GM12878 (cell line): ENCODE measurements at regions not wholly inside any gene's neighbourhood (a gene's known extent, or its start where the extent isn't known, plus 50 kb on each side); places are given as distances from the start of the nearest gene placed in this dataset.

Experiments
- ATAC-seq: fragments of 200-7000 bp; cut with Tn5 transposase; 3 replicates; pipeline ENCODE4 v1.9.1; 2020; ENCODE audit warnings: mild to moderate bottlenecking, moderate library complexity
- BruUV-seq: library from RNA; stranded (reverse); fragments of 400-500 nt; replicated peaks from 2 replicates; lab custom pipeline; 2021; lab: Mats Ljungman, UMichigan
- CTCF ChIA-PET: fragments of 300-600 bp; sonication (Branson Sonifier 250); formaldehyde crosslinking; extraction: SDS; loops from one replicate; lab custom pipeline; 2021; ENCODE audit warnings: inconsistent platforms; lab: Yijun Ruan, JAX
- POLR2A ChIA-PET: fragments of 350-600 bp; formaldehyde crosslinking; extraction: SDS; loops from one replicate; lab custom pipeline; 2021; ENCODE audit warnings: inconsistent platforms; lab: Charles Lee
- RAD21 ChIA-PET: fragments of 300-600 bp; sonication (Branson Sonifier 250); formaldehyde crosslinking; loops from one replicate; lab custom pipeline; 2023; ENCODE audit warnings: antibody characterized with exemption; ENCODE audit not compliant: unreplicated experiment; lab: Charles Lee
- SMC1A ChIA-PET: fragments of 300-600 bp; sonication (Branson Sonifier 250); formaldehyde crosslinking; loops from one replicate; lab custom pipeline; 2023; ENCODE audit not compliant: unreplicated experiment, uncharacterized antibody; lab: Charles Lee
- DNase-seq: peaks from one replicate; pipeline ENCODE4 v3.0.0-alpha.2; 2011; ENCODE audit warnings: low read depth, low spot score
- FAIRE-seq: peaks from 3 replicates; lab custom pipeline; 2011; peaks lifted over from hg19 to GRCh38; lab: Jason Lieb, UNC
- H2AFZ ChIP-seq: 2 replicates; pipeline ENCODE4 v1.6.0; 2011; ENCODE audit warnings: low read depth, low read length, control low read depth; ENCODE audit not compliant: control insufficient read depth
- H3K27ac ChIP-seq: 2 replicates; pipeline ENCODE4 v1.5.1; 2011; ENCODE audit warnings: control low read depth; ENCODE audit not compliant: control insufficient read depth, insufficient read depth
- H3K27me3 ChIP-seq, 2 experiments: replicated peaks in 1 of 2; 2 replicates each; pipeline versions ENCODE4 v1.6.0 to v1.6.1; 2011; ENCODE audit warnings: low read length in 1 of 2; ENCODE audit not compliant: control insufficient read depth in 2 of 2, insufficient read depth in 2 of 2
- H3K36me3 ChIP-seq, 2 experiments: 2 replicates each; pipeline ENCODE4 v1.5.1; 2011; ENCODE audit warnings: low read length in 1 of 2; ENCODE audit not compliant: control insufficient read depth in 2 of 2, insufficient read depth in 2 of 2
- H3K4me1 ChIP-seq: 2 replicates; pipeline ENCODE4 v1.6.1; 2011; ENCODE audit warnings: mild to moderate bottlenecking, low read length, moderate library complexity, mixed read lengths; ENCODE audit not compliant: control insufficient read depth, insufficient read depth
- H3K4me2 ChIP-seq: 2 replicates; pipeline ENCODE4 v1.6.0; 2011; ENCODE audit warnings: control low read depth; ENCODE audit not compliant: control insufficient read depth, insufficient read depth
- H3K4me3 ChIP-seq: fragments of 200-600 bp; sonication (generic); 2 replicates; pipeline ENCODE4 v1.5.1; 2016
- H3K79me2 ChIP-seq: 2 replicates; pipeline ENCODE4 v1.6.0; 2011; ENCODE audit warnings: low read length; ENCODE audit not compliant: control insufficient read depth, insufficient read depth
- H3K9ac ChIP-seq: 2 replicates; pipeline ENCODE4 v1.8.0; 2011; ENCODE audit warnings: low read length, control low read depth, mixed read lengths; ENCODE audit not compliant: control insufficient read depth, insufficient read depth
- H3K9me3 ChIP-seq: replicated peaks from 3 replicates; pipeline ENCODE4 v1.5.1; 2011; ENCODE audit warnings: mild to moderate bottlenecking, low read length; ENCODE audit not compliant: control insufficient read depth, insufficient read depth
- H4K20me1 ChIP-seq: 2 replicates; pipeline ENCODE4 v1.6.0; 2011; ENCODE audit not compliant: control insufficient read depth, insufficient read depth
- BACH1 ChIP-seq: fragments of 450-650 bp; IDR thresholded peaks from 2 replicates; pipeline ENCODE4 v1.6.1; 2017; ENCODE audit warnings: mild to moderate bottlenecking, borderline replicate concordance
- MTA2 ChIP-seq: fragments of 450-650 bp; IDR thresholded peaks from 2 replicates; pipeline ENCODE4 v1.6.1; 2016; ENCODE audit warnings: low read depth, mild to moderate bottlenecking, moderate library complexity
- SMAD5 ChIP-seq: IDR thresholded peaks from 2 replicates; pipeline ENCODE4 v1.6.1; 2016; ENCODE audit warnings: antibody characterized with exemption, low read depth
- SREBF2 ChIP-seq: IDR thresholded peaks from 2 replicates; pipeline ENCODE4 v1.6.1; 2012; ENCODE audit warnings: mild to moderate bottlenecking, low read length
- ZNF207 ChIP-seq: fragments of 450-650 bp; IDR thresholded peaks from 2 replicates; pipeline ENCODE4 v1.6.1; 2014; ENCODE audit warnings: antibody characterized with exemption, mild to moderate bottlenecking, borderline replicate concordance
- ZNF24 ChIP-seq: fragments of 450-650 bp; IDR thresholded peaks from 2 replicates; pipeline ENCODE4 v1.6.1; 2017; ENCODE audit warnings: antibody characterized with exemption, mild to moderate bottlenecking
- WGBS: methylation state at CpG from one replicate; pipeline ENCODE4 v1.1.6; 2016; ENCODE audit warnings: low lambda C conversion rate; ENCODE audit not compliant: insufficient replicate concordance, insufficient coverage; ENCODE audit errors: missing lambda C conversion rate; 5-methylcytosine and 5-hydroxymethylcytosine counted together
- in situ Hi-C: fragments of 300-500 bp; cut with MboI; formaldehyde crosslinking; loops from 9 replicates; pipeline ENCODE4 v1.14.3; 2018; ENCODE audit warnings: mixed read lengths
- intact Hi-C: fragments of 100-400 bp; cut with micrococcal nuclease; formaldehyde crosslinking; loops from one replicate; pipeline ENCODE4 v1.14.2; 2022; ENCODE audit not compliant: unreplicated experiment
- TF ChIP-seq, protein P1 (sequence below): fragments of 450-650 bp; IDR thresholded peaks from 2 replicates; pipeline ENCODE4 v1.6.1; 2014; ENCODE audit warnings: mild to moderate bottlenecking
- TF ChIP-seq, protein P2 (sequence below): fragments of 450-650 bp; formaldehyde crosslinking; IDR thresholded peaks from 2 replicates; pipeline ENCODE4 v1.4.0; 2022; ENCODE audit warnings: mild to moderate bottlenecking, moderate library complexity

DNA sequence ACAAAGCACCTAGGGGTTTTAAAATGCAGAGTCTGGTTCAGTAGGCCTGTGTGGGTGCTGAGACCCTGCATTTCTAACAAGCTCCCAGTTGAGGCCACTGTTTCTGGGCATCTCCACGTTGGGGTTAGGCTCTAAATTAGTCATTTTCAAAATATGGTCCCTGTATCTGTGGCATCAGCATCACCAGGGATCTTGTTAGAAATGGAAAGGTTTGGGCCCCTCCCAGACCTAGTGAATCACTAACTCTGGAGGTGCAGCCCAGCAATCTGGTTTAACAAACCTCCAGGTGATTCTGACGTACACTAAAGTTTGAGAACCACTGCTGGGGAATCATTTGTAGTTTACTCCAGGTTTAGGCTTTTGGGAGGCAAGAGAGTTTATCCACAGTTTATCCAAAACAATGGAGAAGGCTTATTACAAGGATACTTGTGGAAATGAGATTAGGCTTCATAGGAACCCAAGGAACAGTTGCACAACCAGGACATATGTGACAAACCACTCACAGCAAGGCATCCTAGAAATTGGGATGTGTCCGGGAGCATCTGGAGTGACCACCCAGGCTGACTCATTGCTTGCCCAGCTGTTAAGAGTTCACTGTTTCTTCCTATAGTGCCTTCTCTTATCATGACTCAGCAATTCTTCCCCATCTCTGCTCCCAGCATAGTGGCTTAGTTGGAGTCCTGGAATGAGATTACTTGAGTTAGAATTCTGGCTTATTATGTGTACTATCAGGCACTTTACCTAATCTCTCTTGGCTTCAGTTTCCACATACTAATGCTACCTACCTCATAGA is 71.6 kb upstream of the STXBP6 start:
- DNase-seq (no peak), FAIRE-seq (no peak), ATAC-seq (peak; percentile 9)
- no peaks in the 10 kb centered on the region for H4K20me1 ChIP-seq
- no peaks in the 10 kb centered on the region for H3K9me3 ChIP-seq
- H2AFZ ChIP-seq, result no peak overlapping the region
- H3K36me3 ChIP-seq, result no peaks in the 10 kb centered on the region
- H3K27me3 ChIP-seq, result no peaks in the 10 kb centered on the region
- no peaks in the 10 kb centered on the region for H3K4me1 ChIP-seq
- H3K4me2 ChIP-seq, result no peak overlapping the region
- WGBS, result 19% methylated on average over 3 of the region's 3 CpGs
- H3K4me3 ChIP-seq, result no peak overlapping the region
- intact Hi-C loops, result no loop called here
- TF ChIP-seq SMAD5, result no peak
- TF ChIP-seq, protein P1, sequence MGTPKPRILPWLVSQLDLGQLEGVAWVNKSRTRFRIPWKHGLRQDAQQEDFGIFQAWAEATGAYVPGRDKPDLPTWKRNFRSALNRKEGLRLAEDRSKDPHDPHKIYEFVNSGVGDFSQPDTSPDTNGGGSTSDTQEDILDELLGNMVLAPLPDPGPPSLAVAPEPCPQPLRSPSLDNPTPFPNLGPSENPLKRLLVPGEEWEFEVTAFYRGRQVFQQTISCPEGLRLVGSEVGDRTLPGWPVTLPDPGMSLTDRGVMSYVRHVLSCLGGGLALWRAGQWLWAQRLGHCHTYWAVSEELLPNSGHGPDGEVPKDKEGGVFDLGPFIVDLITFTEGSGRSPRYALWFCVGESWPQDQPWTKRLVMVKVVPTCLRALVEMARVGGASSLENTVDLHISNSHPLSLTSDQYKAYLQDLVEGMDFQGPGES, result no peak
- TF ChIP-seq MTA2, result no peak
- TF ChIP-seq, protein P2, sequence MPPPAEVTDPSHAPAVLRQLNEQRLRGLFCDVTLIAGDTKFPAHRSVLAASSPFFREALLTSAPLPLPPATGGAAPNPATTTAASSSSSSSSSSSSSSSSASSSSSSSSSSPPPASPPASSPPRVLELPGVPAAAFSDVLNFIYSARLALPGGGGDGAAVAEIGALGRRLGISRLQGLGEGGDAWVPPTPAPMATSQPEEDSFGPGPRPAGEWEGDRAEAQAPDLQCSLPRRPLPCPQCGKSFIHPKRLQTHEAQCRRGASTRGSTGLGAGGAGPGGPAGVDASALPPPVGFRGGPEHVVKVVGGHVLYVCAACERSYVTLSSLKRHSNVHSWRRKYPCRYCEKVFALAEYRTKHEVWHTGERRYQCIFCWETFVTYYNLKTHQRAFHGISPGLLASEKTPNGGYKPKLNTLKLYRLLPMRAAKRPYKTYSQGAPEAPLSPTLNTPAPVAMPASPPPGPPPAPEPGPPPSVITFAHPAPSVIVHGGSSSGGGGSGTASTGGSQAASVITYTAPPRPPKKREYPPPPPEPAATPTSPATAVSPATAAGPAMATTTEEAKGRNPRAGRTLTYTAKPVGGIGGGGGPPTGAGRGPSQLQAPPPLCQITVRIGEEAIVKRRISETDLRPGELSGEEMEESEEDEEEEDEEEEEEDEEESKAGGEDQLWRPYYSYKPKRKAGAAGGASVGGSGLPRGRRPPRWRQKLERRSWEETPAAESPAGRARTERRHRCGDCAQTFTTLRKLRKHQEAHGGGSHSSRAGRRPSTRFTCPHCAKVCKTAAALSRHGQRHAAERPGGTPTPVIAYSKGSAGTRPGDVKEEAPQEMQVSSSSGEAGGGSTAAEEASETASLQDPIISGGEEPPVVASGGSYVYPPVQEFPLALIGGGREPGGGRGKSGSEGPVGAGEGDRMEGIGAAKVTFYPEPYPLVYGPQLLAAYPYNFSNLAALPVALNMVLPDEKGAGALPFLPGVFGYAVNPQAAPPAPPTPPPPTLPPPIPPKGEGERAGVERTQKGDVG (CRISPR knock-in tag), result no peak
- TF ChIP-seq SREBF2, result no peak
- no peak for TF ChIP-seq ZNF24
- TF ChIP-seq ZNF207, result no peak
- TF ChIP-seq BACH1, result peak; percentile 91
- POLR2A ChIA-PET, result interaction anchor here (1.2 kb wide), 1 partner anchor 161 kb away, joined by 3 read pairs; no protein-coding TSS in a partner anchor
- SMC1A ChIA-PET, result interaction anchor here (1.3 to 1.7 kb wide), 4 partner anchors 11 to 261 kb away, joined by 3 to 9 read pairs (median 3); no protein-coding TSS in a partner anchor
- in situ Hi-C loops, result no loop called here
- H3K27ac ChIP-seq, result no peak overlapping the region
- no peaks in the 10 kb centered on the region for H3K79me2 ChIP-seq
- CTCF ChIA-PET, result interaction anchor here (1.1 to 3.5 kb wide), 4 partner anchors 7 to 316 kb away, joined by 3 to 19 read pairs (median 7); no protein-coding TSS in a partner anchor
- no TSS peak for BruUV-seq
- RAD21 ChIA-PET, result no interaction called here
- no peak overlapping the region for H3K9ac ChIP-seq
